Keratinocyte (primary cell): ENCODE measurements at regions not wholly inside any gene's neighbourhood (a gene's known extent, or its start where the extent isn't known, plus 50 kb on each side); places are given as distances from the start of the nearest gene placed in this dataset.

ENCODE experiments used
- DNase-seq: peaks from one replicate; pipeline ENCODE4 v3.0.0-alpha.2; 2011; ENCODE audit warnings: low read depth, missing footprints, low spot score
- FAIRE-seq: peaks from 2 replicates; lab custom pipeline; 2011; peaks lifted over from hg19 to GRCh38; lab: Jason Lieb, UNC
- H2AFZ ChIP-seq: 2 replicates; pipeline ENCODE4 v1.6.0; 2012; ENCODE audit warnings: low read length, control low read depth, inconsistent platforms; ENCODE audit not compliant: control insufficient read depth
- H3K27ac ChIP-seq: 2 replicates; pipeline ENCODE4 v1.5.1; 2011; ENCODE audit warnings: low read length; ENCODE audit not compliant: control insufficient read depth, insufficient read depth
- H3K27me3 ChIP-seq: 3 replicates; pipeline ENCODE4 v1.6.0; 2011; ENCODE audit warnings: low read length; ENCODE audit not compliant: control insufficient read depth, insufficient read depth; ENCODE audit errors: extremely low read depth
- H3K36me3 ChIP-seq, 2 experiments: 2 replicates in 1 of 2; 3 replicates in 1 of 2; pipeline ENCODE4 v1.5.1; 2011; ENCODE audit warnings: low read length in 2 of 2, mild to moderate bottlenecking in 1 of 2; ENCODE audit not compliant: control insufficient read depth in 2 of 2, insufficient read depth in 2 of 2; ENCODE audit errors: extremely low read depth in 1 of 2
- H3K4me1 ChIP-seq: 3 replicates; pipeline ENCODE4 v1.5.1; 2011; ENCODE audit warnings: low read length; ENCODE audit not compliant: control insufficient read depth, insufficient read depth; ENCODE audit errors: extremely low read depth
- H3K4me2 ChIP-seq: 3 replicates; pipeline ENCODE4 v1.6.0; 2011; ENCODE audit warnings: low read depth, low read length; ENCODE audit not compliant: control insufficient read depth, insufficient read depth; ENCODE audit errors: extremely low read depth
- H3K4me3 ChIP-seq, 3 experiments: fragments of 200-600 bp in 1 of 3; sonication (generic) in 1 of 3; 2 replicates in 2 of 3; 3 replicates in 1 of 3; pipeline ENCODE4 v1.5.1; 2011 to 2016; ENCODE audit warnings: low read length in 3 of 3, mild to moderate bottlenecking in 3 of 3, control low read depth in 2 of 3, inconsistent platforms in 1 of 3, low read depth in 1 of 3, mixed read lengths in 1 of 3, mixed run types in 1 of 3, moderate library complexity in 1 of 3; ENCODE audit not compliant: control insufficient read depth in 2 of 3, insufficient read depth in 2 of 3; ENCODE audit errors: extremely low read depth in 1 of 3
- H3K79me2 ChIP-seq: 2 replicates; pipeline ENCODE4 v1.6.0; 2012; ENCODE audit warnings: low read length; ENCODE audit not compliant: control insufficient read depth, insufficient read depth
- H3K9ac ChIP-seq: 3 replicates; pipeline ENCODE4 v1.6.0; 2011; ENCODE audit warnings: low read length; ENCODE audit not compliant: control insufficient read depth, insufficient read depth; ENCODE audit errors: extremely low read depth
- H3K9me1 ChIP-seq: 3 replicates; pipeline ENCODE4 v1.6.0; 2011; ENCODE audit warnings: low read length; ENCODE audit not compliant: control insufficient read depth, insufficient read depth; ENCODE audit errors: extremely low read depth
- H3K9me3 ChIP-seq: 2 replicates; pipeline ENCODE4 v1.5.1; 2012; ENCODE audit warnings: low read depth, low read length; ENCODE audit not compliant: control insufficient read depth
- H4K20me1 ChIP-seq: 3 replicates; pipeline ENCODE4 v1.6.0; 2011; ENCODE audit warnings: low read length; ENCODE audit not compliant: control insufficient read depth, insufficient read depth; ENCODE audit errors: extremely low read depth
- CTCF ChIP-seq, 3 experiments: IDR thresholded peaks in 1 of 3; conservative IDR thresholded peaks in 1 of 3; optimal IDR thresholded peaks in 1 of 3; 2 replicates in 2 of 3; 3 replicates in 1 of 3; pipeline versions ENCODE3 to v1.5.1; 2011; ENCODE audit warnings: low read length in 3 of 3, mild to moderate bottlenecking in 3 of 3, moderate library complexity in 2 of 3, control low read depth in 1 of 3, inconsistent platforms in 1 of 3; ENCODE audit not compliant: insufficient read depth in 2 of 3; ENCODE audit errors: extremely low read depth in 1 of 3
- EZH2 ChIP-seq: IDR thresholded peaks from one replicate; pipeline ENCODE4 v1.6.1; 2012; ENCODE audit warnings: inconsistent platforms, mild to moderate bottlenecking, low read length, moderate library complexity
- dilution Hi-C: fragments of 300-500 bp; cut with MboI; formaldehyde crosslinking; loops from one replicate; pipeline ENCODE4 v1.7.0; 2020; ENCODE audit warnings: low sequenced_read_pairs; ENCODE audit not compliant: extremely low pct_ligation_motif_present

- Histone ChIP-seq H3K4me2 (no peak overlapping the region), H3K79me2 (no peaks in the 10 kb centered on the region), H3K4me3 (no peak overlapping the region), H3K27ac (no peak overlapping the region), H4K20me1 (no peaks in the 10 kb centered on the region), H3K4me1 (no peaks in the 10 kb centered on the region), H3K27me3 (peaks cover 10% of the 10 kb centered on the region), H3K9ac (no peak overlapping the region), H2AFZ (no peak overlapping the region), H3K36me3 (no peaks in the 10 kb centered on the region), H3K9me1 (no peaks in the 10 kb centered on the region), H3K9me3 (no peaks in the 10 kb centered on the region)
- no peak for FAIRE-seq
- no peak for TF ChIP-seq CTCF (optimal IDR thresholded peaks at IDR 0.05 in 1 of 3, IDR thresholded peaks at IDR 0.05 in 1 of 3, conservative IDR thresholded peaks at IDR 0.05 in 1 of 3; ENCODE audit: extremely low read depth in 1 of 3, insufficient read depth in 2 of 3, low read length in 3 of 3)
- no peak for TF ChIP-seq EZH2
- DNase-seq, result no peak
- dilution Hi-C loops, result no loop called here
Measured at GRCh38 chr3:194798486-194798885, 112.8 kb downstream of the FAM43A start.

- Histone ChIP-seq H4K20me1 (no peaks in the 10 kb centered on the region), H3K36me3 (no peaks in the 10 kb centered on the region), H3K27ac (no peak overlapping the region), H3K4me2 (no peak overlapping the region), H3K79me2 (no peaks in the 10 kb centered on the region), H3K9me1 (no peaks in the 10 kb centered on the region), H3K9ac (no peak overlapping the region), H2AFZ (no peak overlapping the region), H3K4me1 (no peaks in the 10 kb centered on the region), H3K27me3 (peaks cover 15% of the 10 kb centered on the region), H3K9me3 (no peaks in the 10 kb centered on the region), H3K4me3 (no peak overlapping the region)
- TF ChIP-seq CTCF (optimal IDR thresholded peaks at IDR 0.05 in 1 of 3, IDR thresholded peaks at IDR 0.05 in 1 of 3, conservative IDR thresholded peaks at IDR 0.05 in 1 of 3; ENCODE audit: extremely low read depth in 1 of 3, insufficient read depth in 2 of 3, low read length in 3 of 3) (no peak), EZH2 (no peak)
- DNase-seq, result no peak
- FAIRE-seq, result no peak
- dilution Hi-C loops, result no loop called here
Measured at GRCh38 chr3:194800002-194800401, 114.3 kb downstream of the FAM43A start.
